Glutamatergic neuron (in vitro differentiated cells): ENCODE measurements at regions not wholly inside any gene's neighbourhood (a gene's known extent, or its start where the extent isn't known, plus 50 kb on each side); places are given as distances from the start of the nearest gene placed in this dataset.

Experiments
- DNase-seq: peaks from one replicate; pipeline ENCODE4 v3.0.0; 2022
- H3K27ac Mint-ChIP-seq: one replicate; pipeline ENCODE4 v1.8.0; 2020; ENCODE audit warnings: mild to moderate bottlenecking, mixed read lengths, inconsistent platforms; ENCODE audit not compliant: unreplicated experiment
- H3K27me3 Mint-ChIP-seq: one replicate; pipeline ENCODE4 v1.8.0; 2020; ENCODE audit warnings: mild to moderate bottlenecking, moderate library complexity, mixed read lengths, inconsistent platforms; ENCODE audit not compliant: unreplicated experiment
- H3K36me3 Mint-ChIP-seq: one replicate; pipeline ENCODE4 v1.8.0; 2020; ENCODE audit warnings: mild to moderate bottlenecking, mixed read lengths, inconsistent platforms; ENCODE audit not compliant: unreplicated experiment
- H3K4me1 Mint-ChIP-seq: one replicate; pipeline ENCODE4 v1.8.0; 2020; ENCODE audit warnings: mild to moderate bottlenecking, low read depth, mixed read lengths, inconsistent platforms; ENCODE audit not compliant: unreplicated experiment
- H3K4me3 Mint-ChIP-seq: one replicate; pipeline ENCODE4 v1.8.0; 2020; ENCODE audit warnings: mild to moderate bottlenecking, mixed read lengths, inconsistent platforms; ENCODE audit not compliant: unreplicated experiment
- H3K9me3 Mint-ChIP-seq: one replicate; pipeline ENCODE4 v1.8.0; 2020; ENCODE audit warnings: mild to moderate bottlenecking, moderate library complexity, mixed read lengths, inconsistent platforms; ENCODE audit not compliant: unreplicated experiment
- TF ChIP-seq, protein P1 (sequence below): fragments of 200-600 bp; sonication (generic); IDR thresholded peaks from one replicate; pipeline ENCODE4 v1.5.0; 2021; ENCODE audit not compliant: partially characterized antibody, unreplicated experiment

DNA sequence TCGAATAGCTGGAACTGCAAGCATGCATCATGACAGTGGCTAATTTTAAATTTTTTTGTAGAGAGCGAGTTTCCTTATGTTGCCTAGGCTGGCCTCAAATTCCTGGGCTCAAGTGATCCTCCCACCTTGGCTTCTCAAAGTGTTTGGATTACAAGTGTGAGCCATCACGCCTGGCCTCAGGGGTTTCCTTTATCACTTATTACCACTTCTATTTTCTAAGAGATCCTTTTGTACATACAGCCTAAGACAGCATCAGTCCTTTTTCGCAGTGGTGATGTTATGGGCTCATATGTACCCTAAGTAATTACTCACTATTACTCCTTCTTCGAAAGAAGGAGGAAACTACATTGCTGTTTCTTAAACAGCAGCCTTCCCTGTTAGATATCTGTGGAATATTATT is 54.1 kb upstream of the CDKN2AIP start:
- TF ChIP-seq, protein P1, sequence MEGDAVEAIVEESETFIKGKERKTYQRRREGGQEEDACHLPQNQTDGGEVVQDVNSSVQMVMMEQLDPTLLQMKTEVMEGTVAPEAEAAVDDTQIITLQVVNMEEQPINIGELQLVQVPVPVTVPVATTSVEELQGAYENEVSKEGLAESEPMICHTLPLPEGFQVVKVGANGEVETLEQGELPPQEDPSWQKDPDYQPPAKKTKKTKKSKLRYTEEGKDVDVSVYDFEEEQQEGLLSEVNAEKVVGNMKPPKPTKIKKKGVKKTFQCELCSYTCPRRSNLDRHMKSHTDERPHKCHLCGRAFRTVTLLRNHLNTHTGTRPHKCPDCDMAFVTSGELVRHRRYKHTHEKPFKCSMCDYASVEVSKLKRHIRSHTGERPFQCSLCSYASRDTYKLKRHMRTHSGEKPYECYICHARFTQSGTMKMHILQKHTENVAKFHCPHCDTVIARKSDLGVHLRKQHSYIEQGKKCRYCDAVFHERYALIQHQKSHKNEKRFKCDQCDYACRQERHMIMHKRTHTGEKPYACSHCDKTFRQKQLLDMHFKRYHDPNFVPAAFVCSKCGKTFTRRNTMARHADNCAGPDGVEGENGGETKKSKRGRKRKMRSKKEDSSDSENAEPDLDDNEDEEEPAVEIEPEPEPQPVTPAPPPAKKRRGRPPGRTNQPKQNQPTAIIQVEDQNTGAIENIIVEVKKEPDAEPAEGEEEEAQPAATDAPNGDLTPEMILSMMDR: no peak
- Mint-ChIP-seq H3K4me3 (no peak overlapping the region), H3K4me1 (no peaks in the 10 kb centered on the region), H3K27me3 (no peaks in the 10 kb centered on the region), H3K36me3 (no peaks in the 10 kb centered on the region), H3K9me3 (no peaks in the 10 kb centered on the region), H3K27ac (no peak overlapping the region)
- DNase-seq: no peak

DNA sequence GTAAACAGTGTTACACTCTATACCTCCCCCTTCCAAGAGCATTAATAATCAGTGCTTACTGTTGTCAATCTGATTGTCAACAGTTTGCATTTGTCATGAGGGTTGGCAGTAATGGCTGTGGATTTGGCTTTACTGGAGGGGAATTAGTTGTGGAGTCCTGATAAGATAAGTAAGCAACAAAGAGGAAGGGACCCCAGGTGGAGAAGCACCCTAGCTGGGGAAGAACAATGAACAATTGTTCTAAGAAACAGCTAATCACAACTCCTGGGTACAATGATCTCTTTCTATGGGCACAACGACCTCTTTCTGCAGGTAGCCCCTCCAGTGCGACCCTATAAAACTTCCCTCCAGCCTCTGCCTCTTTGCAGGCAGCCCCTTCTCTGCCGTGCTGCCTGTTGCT is 53.2 kb upstream of the CDKN2AIP start:
- Mint-ChIP-seq H3K9me3 (no peaks in the 10 kb centered on the region), H3K36me3 (no peaks in the 10 kb centered on the region), H3K27ac (no peak overlapping the region), H3K4me1 (no peaks in the 10 kb centered on the region), H3K4me3 (no peak overlapping the region), H3K27me3 (no peaks in the 10 kb centered on the region)
- TF ChIP-seq, protein P1: no peak
- DNase-seq: no peak

- H3K27ac Mint-ChIP-seq: no peak overlapping the region
- H3K36me3 Mint-ChIP-seq: no peaks in the 10 kb centered on the region
- no peak for DNase-seq
- H3K27me3 Mint-ChIP-seq: peaks cover 2% of the 10 kb centered on the region
- H3K4me1 Mint-ChIP-seq: peaks cover 1% of the 10 kb centered on the region
- TF ChIP-seq, protein P1: no peak
- H3K4me3 Mint-ChIP-seq: no peak overlapping the region
- no peaks in the 10 kb centered on the region for H3K9me3 Mint-ChIP-seq
These were observed 52.1 kb upstream of the CDKN2AIP start for GRCh38 chr4:183392377-183392776.

DNA sequence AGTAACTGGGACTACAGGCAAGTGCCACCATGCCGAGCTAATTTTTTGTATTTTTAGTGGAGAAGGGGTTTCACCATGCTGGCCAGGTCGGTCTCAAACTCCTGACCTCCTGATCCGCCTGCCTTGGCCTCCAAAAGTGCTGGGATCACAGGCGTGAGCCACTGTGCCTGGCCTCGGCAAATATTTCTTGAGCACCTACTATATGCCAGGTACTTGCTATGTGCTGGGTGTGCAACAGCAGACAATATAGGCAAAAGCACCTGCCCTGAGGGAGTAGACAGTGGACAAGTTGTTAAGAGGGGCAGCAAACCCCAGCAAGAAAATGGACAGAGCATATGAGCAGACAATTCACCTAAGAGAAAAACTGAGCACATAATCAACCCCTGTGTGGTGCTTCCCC is 51.0 kb upstream of the CDKN2AIP start:
- H3K4me1 Mint-ChIP-seq: peaks cover 1% of the 10 kb centered on the region
- peaks cover 5% of the 10 kb centered on the region for H3K27me3 Mint-ChIP-seq
- DNase-seq: no peak
- TF ChIP-seq, protein P1: no peak
- no peaks in the 10 kb centered on the region for H3K9me3 Mint-ChIP-seq
- no peaks in the 10 kb centered on the region for H3K36me3 Mint-ChIP-seq
- H3K4me3 Mint-ChIP-seq: no peak overlapping the region
- H3K27ac Mint-ChIP-seq: no peak overlapping the region

GRCh38 chr4:183394166-183394951 is 50.1 kb upstream of the CDKN2AIP start:
- H3K27me3 Mint-ChIP-seq: peaks cover 10% of the 10 kb centered on the region
- H3K4me1 Mint-ChIP-seq: peaks cover 1% of the 10 kb centered on the region
- TF ChIP-seq, protein P1: no peak
- peaks cover 2% of the 10 kb centered on the region for H3K9me3 Mint-ChIP-seq
- no peak overlapping the region for H3K4me3 Mint-ChIP-seq
- DNase-seq: no peak
- H3K36me3 Mint-ChIP-seq: no peaks in the 10 kb centered on the region
- no peak overlapping the region for H3K27ac Mint-ChIP-seq
